ENCODE measurements at regions not wholly inside any gene's neighbourhood (a gene's known extent, or its start where the extent isn't known, plus 50 kb on each side); places are given as distances from the start of the nearest gene placed in this dataset.

- TF ChIP-seq CTCF (conservative IDR thresholded peaks at IDR 0.05; ENCODE audit: low read depth, low read length) (no peak), EZH2 (IDR thresholded peaks at IDR 0.05; ENCODE audit: borderline replicate concordance, low read depth, low read length, poor library complexity, severe bottlenecking) (no peak)
Measured at GRCh38 chr3:177739461-177739860, 542.2 kb upstream of the TBL1XR1 start.

Data from A673 (cell line).